ENCODE measurements at regions not wholly inside any gene's neighbourhood (a gene's known extent, or its start where the extent isn't known, plus 50 kb on each side); places are given as distances from the start of the nearest gene placed in this dataset.

DNA sequence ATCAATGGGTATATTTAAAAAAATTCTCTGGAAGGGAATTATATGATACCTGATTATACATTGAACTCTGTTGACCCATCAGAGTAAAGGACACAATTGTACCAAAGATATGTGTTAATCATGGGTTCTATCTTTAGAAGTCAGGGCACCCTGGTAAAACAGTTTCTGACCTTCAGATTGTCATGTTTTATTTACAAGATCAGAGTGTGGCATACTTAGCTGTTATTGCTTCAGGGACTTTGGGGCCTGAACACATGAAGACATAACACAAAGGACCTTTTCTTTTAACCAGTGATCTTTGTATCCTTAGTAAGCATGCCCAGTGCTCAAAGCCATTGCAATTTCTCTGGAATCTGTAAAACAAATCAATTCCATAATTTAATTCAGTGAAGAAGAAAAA, 204.8 kb upstream of the RPS6KA3 start:
- TF ChIP-seq, protein P1, sequence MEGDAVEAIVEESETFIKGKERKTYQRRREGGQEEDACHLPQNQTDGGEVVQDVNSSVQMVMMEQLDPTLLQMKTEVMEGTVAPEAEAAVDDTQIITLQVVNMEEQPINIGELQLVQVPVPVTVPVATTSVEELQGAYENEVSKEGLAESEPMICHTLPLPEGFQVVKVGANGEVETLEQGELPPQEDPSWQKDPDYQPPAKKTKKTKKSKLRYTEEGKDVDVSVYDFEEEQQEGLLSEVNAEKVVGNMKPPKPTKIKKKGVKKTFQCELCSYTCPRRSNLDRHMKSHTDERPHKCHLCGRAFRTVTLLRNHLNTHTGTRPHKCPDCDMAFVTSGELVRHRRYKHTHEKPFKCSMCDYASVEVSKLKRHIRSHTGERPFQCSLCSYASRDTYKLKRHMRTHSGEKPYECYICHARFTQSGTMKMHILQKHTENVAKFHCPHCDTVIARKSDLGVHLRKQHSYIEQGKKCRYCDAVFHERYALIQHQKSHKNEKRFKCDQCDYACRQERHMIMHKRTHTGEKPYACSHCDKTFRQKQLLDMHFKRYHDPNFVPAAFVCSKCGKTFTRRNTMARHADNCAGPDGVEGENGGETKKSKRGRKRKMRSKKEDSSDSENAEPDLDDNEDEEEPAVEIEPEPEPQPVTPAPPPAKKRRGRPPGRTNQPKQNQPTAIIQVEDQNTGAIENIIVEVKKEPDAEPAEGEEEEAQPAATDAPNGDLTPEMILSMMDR (IDR thresholded peaks at IDR 0.05), result no peak
- TF ChIP-seq POLR2A (IDR thresholded peaks at IDR 0.05), result no peak
